GM12874 (cell line): ENCODE measurements at regions not wholly inside any gene's neighbourhood (a gene's known extent, or its start where the extent isn't known, plus 50 kb on each side); places are given as distances from the start of the nearest gene placed in this dataset.

ENCODE experiments used
- CTCF ChIP-seq: IDR thresholded peaks from 2 replicates; pipeline ENCODE4 v1.5.1; 2011; ENCODE audit warnings: low read depth, mild to moderate bottlenecking, control low read depth, low read length, moderate library complexity; ENCODE audit not compliant: insufficient read depth

- no peak for TF ChIP-seq CTCF
Observed at GRCh38 chr6:11830105-11830504, 51.5 kb upstream of the ADTRP start.

GRCh38 chr6:11828262-11828870, 49.8 kb upstream of the ADTRP start:
- TF ChIP-seq CTCF: no peak
